ENCODE measurements at regions not wholly inside any gene's neighbourhood (a gene's known extent, or its start where the extent isn't known, plus 50 kb on each side); places are given as distances from the start of the nearest gene placed in this dataset.

DNA sequence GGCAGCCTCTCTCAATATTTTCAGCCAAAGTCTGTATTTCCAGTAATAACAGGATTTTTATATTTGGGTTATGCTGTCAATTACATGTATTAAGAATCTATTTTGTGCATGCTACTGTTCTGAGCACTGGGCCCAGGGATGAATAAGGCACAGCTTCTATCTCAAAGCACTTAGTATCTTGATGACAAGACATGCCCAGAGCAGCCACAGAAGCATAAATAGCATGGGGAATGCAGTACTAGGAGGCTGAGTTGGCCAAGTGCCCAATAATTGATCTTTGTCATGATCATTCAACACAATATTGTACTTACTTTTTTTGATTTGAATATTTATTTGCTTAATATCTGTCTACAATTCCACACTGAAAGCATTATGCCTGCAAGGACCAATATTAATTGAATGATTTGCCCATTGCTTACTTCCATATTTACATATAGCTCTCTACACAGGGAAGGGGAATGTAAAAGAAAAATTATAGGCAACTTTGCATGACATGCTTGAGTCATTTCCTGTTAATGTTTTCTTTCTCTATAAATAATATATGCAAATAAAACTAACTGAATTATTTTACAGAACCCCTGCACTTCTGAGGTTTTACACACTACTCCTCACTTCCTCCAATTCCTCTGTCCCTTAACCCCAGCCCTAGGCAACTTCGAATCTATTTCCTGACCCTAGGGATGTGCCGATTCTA is 298.9 kb upstream of the BMP2 start:
- POLR2A ChIA-PET: no interaction called here
- H3K9ac ChIP-seq (ENCODE audit: low read length): no peak overlapping the region
- no peak overlapping the region for H3K27ac ChIP-seq (ENCODE audit: low read depth, low read length)
- no peaks in the 10 kb centered on the region; a peak in 2 of 4 replicates for H3K9me3 ChIP-seq (ENCODE audit: control insufficient read depth in 1 of 2, insufficient read depth in 1 of 2, low read depth in 1 of 2, low read length in 2 of 2)
- H3K27me3 ChIP-seq (ENCODE audit: insufficient read depth, low read length): no peaks in the 10 kb centered on the region
- no peaks in the 10 kb centered on the region for H4K20me1 ChIP-seq (ENCODE audit: insufficient read depth)
- DNase-seq (ENCODE audit: low read depth, low spot score) (no peak), ATAC-seq (no peak)
- TF ChIP-seq RAD21 (IDR thresholded peaks at IDR 0.05; ENCODE audit: low read depth): no peak
- TF ChIP-seq CTCF (IDR thresholded peaks at IDR 0.05 in 2 of 3, conservative IDR thresholded peaks at IDR 0.05 in 1 of 3; ENCODE audit: borderline replicate concordance in 1 of 3, insufficient read depth in 1 of 3, low read depth in 2 of 3, low read length in 2 of 3): no peak
- no peak for TF ChIP-seq MAX (IDR thresholded peaks at IDR 0.05)
- no peak for TF ChIP-seq JUND (IDR thresholded peaks at IDR 0.05)
- no peak for TF ChIP-seq CEBPB (IDR thresholded peaks at IDR 0.05; ENCODE audit: low read depth)
- TF ChIP-seq YY1 (IDR thresholded peaks at IDR 0.05; ENCODE audit: extremely low read depth, insufficient replicate concordance, low read depth, low read length): no peak
- no peak for TF ChIP-seq POLR2AphosphoS5 (IDR thresholded peaks at IDR 0.05; ENCODE audit: low read depth, low read length)
- TF ChIP-seq FOSL1 (IDR thresholded peaks at IDR 0.05; ENCODE audit: low read depth): no peak
- no peak for TF ChIP-seq SP1 (IDR thresholded peaks at IDR 0.05; ENCODE audit: low read depth)
- no peak for TF ChIP-seq EZH2phosphoT487 (IDR thresholded peaks at IDR 0.05; ENCODE audit: borderline replicate concordance)
- no peak for TF ChIP-seq ELF1 (IDR thresholded peaks at IDR 0.05; ENCODE audit: borderline replicate concordance, low read depth)
- no peak for TF ChIP-seq CBX3 (IDR thresholded peaks at IDR 0.05; ENCODE audit: low read depth)
- TF ChIP-seq EGR1 (IDR thresholded peaks at IDR 0.05; ENCODE audit: low read depth): no peak
- TF ChIP-seq, protein P1, sequence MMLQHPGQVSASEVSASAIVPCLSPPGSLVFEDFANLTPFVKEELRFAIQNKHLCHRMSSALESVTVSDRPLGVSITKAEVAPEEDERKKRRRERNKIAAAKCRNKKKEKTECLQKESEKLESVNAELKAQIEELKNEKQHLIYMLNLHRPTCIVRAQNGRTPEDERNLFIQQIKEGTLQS (IDR thresholded peaks at IDR 0.05): no peak
- no peak for TF ChIP-seq SRF (IDR thresholded peaks at IDR 0.05; ENCODE audit: low read depth)
- TF ChIP-seq, protein P2, sequence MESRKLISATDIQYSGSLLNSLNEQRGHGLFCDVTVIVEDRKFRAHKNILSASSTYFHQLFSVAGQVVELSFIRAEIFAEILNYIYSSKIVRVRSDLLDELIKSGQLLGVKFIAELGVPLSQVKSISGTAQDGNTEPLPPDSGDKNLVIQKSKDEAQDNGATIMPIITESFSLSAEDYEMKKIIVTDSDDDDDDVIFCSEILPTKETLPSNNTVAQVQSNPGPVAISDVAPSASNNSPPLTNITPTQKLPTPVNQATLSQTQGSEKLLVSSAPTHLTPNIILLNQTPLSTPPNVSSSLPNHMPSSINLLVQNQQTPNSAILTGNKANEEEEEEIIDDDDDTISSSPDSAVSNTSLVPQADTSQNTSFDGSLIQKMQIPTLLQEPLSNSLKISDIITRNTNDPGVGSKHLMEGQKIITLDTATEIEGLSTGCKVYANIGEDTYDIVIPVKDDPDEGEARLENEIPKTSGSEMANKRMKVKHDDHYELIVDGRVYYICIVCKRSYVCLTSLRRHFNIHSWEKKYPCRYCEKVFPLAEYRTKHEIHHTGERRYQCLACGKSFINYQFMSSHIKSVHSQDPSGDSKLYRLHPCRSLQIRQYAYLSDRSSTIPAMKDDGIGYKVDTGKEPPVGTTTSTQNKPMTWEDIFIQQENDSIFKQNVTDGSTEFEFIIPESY (IDR thresholded peaks at IDR 0.05; ENCODE audit: extremely low read depth, insufficient replicate concordance, low read length): no peak
- TF ChIP-seq, protein P3, sequence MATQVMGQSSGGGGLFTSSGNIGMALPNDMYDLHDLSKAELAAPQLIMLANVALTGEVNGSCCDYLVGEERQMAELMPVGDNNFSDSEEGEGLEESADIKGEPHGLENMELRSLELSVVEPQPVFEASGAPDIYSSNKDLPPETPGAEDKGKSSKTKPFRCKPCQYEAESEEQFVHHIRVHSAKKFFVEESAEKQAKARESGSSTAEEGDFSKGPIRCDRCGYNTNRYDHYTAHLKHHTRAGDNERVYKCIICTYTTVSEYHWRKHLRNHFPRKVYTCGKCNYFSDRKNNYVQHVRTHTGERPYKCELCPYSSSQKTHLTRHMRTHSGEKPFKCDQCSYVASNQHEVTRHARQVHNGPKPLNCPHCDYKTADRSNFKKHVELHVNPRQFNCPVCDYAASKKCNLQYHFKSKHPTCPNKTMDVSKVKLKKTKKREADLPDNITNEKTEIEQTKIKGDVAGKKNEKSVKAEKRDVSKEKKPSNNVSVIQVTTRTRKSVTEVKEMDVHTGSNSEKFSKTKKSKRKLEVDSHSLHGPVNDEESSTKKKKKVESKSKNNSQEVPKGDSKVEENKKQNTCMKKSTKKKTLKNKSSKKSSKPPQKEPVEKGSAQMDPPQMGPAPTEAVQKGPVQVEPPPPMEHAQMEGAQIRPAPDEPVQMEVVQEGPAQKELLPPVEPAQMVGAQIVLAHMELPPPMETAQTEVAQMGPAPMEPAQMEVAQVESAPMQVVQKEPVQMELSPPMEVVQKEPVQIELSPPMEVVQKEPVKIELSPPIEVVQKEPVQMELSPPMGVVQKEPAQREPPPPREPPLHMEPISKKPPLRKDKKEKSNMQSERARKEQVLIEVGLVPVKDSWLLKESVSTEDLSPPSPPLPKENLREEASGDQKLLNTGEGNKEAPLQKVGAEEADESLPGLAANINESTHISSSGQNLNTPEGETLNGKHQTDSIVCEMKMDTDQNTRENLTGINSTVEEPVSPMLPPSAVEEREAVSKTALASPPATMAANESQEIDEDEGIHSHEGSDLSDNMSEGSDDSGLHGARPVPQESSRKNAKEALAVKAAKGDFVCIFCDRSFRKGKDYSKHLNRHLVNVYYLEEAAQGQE (IDR thresholded peaks at IDR 0.05; ENCODE audit: low read depth): no peak
- TF ChIP-seq ZNF274 (IDR thresholded peaks at IDR 0.05; ENCODE audit: low read depth, low read length): no peak
- RAD21 ChIA-PET (ENCODE audit: low non-redundant PET in 1 of 2, low total read pairs in 2 of 2, uncharacterized antibody in 2 of 2, unreplicated experiment in 2 of 2): no interaction called here
- intact Hi-C loops (cut with micrococcal nuclease): no loop called here
- H3K4me3 ChIP-seq (replicated peaks in 1 of 2; ENCODE audit: low read depth in 1 of 2, low read length in 2 of 2): no peak overlapping the region
- H3K36me3 ChIP-seq (ENCODE audit: control insufficient read depth in 1 of 2, insufficient read depth in 2 of 2, low read length in 2 of 2): no peaks in the 10 kb centered on the region
- H3K9me2 ChIP-seq (ENCODE audit: insufficient read depth): no peaks in the 10 kb centered on the region
- H3K4me1 ChIP-seq (ENCODE audit: control insufficient read depth in 1 of 2, insufficient read depth in 2 of 2, low read length in 2 of 2): no peaks in the 10 kb centered on the region
- H2AFZ ChIP-seq (ENCODE audit: low read depth, low read length, poor library complexity, severe bottlenecking): no peak overlapping the region
- CTCF ChIA-PET: no interaction called here
- H3K79me2 ChIP-seq (ENCODE audit: insufficient read depth, low read length): no peaks in the 10 kb centered on the region
- H3K4me2 ChIP-seq (ENCODE audit: low read length): no peak overlapping the region
- no TSS peak for BruUV-seq (replicated peaks)

Data from HCT116 (cell line).